Retinal pigment epithelial cell (primary cell): ENCODE measurements at regions not wholly inside any gene's neighbourhood (a gene's known extent, or its start where the extent isn't known, plus 50 kb on each side); places are given as distances from the start of the nearest gene placed in this dataset.

Experiments
- DNase-seq: peaks from one replicate; pipeline ENCODE4 v3.0.0-alpha.2; 2010; ENCODE audit warnings: low read depth
- H3K4me3 ChIP-seq: 2 replicates; pipeline ENCODE4 v1.5.1; 2011; ENCODE audit warnings: mild to moderate bottlenecking, low read length, control low read depth, moderate library complexity
- TF ChIP-seq, protein P1 (sequence below): conservative IDR thresholded peaks from 2 replicates; pipeline ENCODE4 v1.5.1; 2011; ENCODE audit warnings: low read depth, low read length, control low read depth, inconsistent platforms

DNA sequence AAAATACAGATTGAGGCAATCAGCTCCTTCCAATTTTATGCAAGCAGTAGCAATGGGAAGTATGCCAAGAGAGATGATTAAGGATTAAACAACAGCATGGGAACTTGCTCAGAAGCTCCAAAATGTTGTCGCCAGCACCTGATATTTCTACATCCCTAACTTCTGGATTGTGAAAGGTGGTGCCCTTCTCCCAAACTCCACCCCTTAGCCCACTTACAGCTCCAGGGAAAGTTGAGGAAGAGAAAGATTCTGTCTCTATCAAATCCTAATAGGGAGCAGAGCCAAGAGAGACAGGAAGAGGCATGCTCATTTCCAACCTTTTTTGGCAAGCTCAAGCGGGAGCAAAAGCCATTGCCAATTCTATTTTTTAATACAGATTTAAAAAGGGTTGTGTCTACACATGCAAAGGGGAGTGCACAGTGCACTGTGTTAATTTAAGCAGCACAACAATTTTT, 92.4 kb upstream of the NR3C1 start:
- DNase-seq = peak; percentile 56
- no peak overlapping the region for H3K4me3 ChIP-seq
- TF ChIP-seq, protein P1, sequence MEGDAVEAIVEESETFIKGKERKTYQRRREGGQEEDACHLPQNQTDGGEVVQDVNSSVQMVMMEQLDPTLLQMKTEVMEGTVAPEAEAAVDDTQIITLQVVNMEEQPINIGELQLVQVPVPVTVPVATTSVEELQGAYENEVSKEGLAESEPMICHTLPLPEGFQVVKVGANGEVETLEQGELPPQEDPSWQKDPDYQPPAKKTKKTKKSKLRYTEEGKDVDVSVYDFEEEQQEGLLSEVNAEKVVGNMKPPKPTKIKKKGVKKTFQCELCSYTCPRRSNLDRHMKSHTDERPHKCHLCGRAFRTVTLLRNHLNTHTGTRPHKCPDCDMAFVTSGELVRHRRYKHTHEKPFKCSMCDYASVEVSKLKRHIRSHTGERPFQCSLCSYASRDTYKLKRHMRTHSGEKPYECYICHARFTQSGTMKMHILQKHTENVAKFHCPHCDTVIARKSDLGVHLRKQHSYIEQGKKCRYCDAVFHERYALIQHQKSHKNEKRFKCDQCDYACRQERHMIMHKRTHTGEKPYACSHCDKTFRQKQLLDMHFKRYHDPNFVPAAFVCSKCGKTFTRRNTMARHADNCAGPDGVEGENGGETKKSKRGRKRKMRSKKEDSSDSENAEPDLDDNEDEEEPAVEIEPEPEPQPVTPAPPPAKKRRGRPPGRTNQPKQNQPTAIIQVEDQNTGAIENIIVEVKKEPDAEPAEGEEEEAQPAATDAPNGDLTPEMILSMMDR = no peak

DNA sequence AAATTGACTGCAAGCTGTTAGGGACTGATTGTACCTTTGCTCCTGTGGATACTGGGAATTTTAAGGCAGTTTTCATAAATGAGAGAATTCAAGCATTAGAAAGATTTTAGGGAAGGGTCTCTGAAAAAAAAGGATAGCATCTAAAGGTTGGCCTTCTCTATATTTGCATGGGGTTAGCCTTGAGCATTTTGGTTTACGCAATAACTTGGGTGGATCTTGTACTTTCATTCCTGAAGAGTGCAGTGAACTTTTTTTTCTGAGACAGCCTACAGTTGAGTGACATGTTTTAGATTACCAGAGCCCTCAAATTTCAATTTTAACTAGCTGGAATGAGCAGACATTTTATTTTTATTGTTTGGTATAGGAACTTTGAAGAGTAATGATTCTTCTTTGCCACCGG, 91.6 kb upstream of the NR3C1 start:
- DNase-seq = no peak
- H3K4me3 ChIP-seq = no peak overlapping the region
- TF ChIP-seq, protein P1 = no peak

DNA sequence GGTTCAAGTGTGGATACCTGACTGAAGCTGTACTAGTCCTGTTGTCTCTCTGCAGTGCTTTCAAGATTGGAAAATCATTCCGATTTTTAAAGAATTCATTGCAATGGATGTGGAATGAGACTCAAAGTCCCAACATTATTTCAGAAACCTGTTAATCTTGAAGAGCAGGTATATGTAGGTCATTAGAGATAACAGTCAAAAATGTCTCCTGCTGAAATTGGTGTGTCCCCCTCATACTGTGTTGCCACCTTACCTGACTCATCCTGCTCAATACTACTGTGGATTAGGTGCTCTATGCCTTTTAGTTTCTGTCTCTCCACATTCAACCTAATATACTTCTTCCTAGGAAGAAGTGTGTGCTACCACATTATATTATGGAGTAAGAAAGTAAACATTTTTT, 91.1 kb upstream of the NR3C1 start:
- TF ChIP-seq, protein P1 = no peak
- DNase-seq = no peak
- no peak overlapping the region for H3K4me3 ChIP-seq

DNA sequence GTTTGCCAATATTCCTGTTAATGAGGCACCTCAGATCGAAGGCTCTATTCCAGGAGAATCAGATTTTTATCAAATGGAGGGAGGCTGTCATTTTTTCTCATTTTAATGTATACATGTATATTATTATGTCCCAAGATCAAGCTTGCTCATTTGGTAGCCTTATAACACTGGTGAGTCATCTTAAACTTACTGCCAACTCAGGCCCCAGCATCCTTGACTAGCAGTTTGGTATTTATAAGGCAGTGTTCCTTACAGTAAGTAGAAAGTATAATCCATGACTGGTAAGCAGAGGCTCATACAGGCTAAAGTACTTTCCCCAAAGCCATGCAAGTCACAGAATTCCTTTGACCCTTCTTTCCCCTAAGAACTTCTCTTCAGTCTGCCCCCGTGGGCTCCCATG, 90.7 kb upstream of the NR3C1 start:
- H3K4me3 ChIP-seq = no peak overlapping the region
- TF ChIP-seq, protein P1 = no peak
- DNase-seq = peak; percentile 83

DNA sequence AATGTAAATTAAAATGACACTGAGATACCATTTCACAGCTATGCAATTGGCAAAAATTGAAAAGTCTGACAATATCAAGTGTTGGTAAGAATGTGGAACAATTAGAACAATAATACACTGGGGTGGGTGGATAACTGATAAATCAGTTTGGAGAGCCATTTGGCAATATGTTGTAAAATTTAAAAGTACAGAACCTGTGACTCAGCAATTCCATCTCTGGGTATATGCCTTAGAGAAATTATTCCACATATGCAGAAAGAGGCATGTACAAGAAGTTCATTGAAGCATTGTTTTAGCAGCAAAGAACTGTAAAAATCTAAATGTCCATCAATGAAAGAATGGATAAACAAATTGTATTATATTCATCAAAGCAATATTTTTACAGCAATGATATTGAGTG, 89.3 kb upstream of the NR3C1 start:
- DNase-seq = no peak
- H3K4me3 ChIP-seq = no peak overlapping the region
- TF ChIP-seq, protein P1 = no peak

DNA sequence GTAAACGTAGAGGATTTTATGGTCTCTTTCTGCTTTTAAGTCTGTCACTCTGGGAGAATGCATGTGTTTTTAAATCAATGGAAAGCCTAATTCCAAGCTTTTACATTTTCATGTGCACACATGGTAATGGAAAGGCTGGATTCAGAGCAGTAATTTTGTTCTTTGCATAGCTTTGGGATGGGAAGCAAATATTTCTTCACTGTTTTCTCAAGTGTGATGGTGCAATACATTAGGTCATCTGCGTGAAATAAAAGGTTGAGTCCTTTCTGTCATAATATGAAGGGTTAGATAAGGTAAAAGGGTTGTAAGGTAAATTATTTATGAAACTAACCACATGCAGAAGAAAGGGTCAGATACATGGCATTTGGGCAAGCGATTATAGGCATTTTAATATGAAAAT, 88.2 kb upstream of the NR3C1 start:
- no peak overlapping the region for H3K4me3 ChIP-seq
- TF ChIP-seq, protein P1 = no peak
- no peak for DNase-seq

DNA sequence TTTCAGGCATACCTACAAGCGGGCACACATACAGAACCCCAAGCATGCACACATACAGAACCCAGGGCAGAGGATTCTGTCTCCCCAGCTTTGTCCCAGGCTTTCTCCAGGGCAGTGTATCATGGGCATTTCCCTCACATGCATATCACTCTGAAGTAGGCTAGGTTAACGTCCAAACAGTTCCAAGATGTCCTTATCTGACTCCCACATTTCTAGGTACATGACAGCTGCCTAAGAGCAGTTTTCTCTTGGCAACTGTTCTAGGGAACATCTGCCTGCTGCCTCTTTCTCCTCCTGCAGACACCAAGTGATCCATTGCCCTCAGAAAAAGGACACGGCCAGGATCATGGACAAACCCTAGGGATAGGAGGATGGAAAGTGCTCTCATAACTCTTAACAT, 84.9 kb upstream of the NR3C1 start:
- TF ChIP-seq, protein P1 = no peak
- DNase-seq = no peak
- H3K4me3 ChIP-seq = no peak overlapping the region
